Activated T-cell treated with anti-CD3 and anti-CD28 coated beads for 4 hours (primary cell): ENCODE measurements at regions not wholly inside any gene's neighbourhood (a gene's known extent, or its start where the extent isn't known, plus 50 kb on each side); places are given as distances from the start of the nearest gene placed in this dataset.

ENCODE experiments used
- DNase-seq: peaks from one replicate; pipeline ENCODE4 v3.0.0-alpha.2; 2020

GRCh38 chr14:101049511-101049910, 146.0 kb upstream of the RTL1 start:
- no peak for DNase-seq

- DNase-seq = no peak
Measured at GRCh38 chr14:101049942-101050341, 146.4 kb upstream of the RTL1 start.

- DNase-seq = no peak
Measured at GRCh38 chr14:101050901-101051490, 147.5 kb upstream of the RTL1 start.

GRCh38 chr14:101054671-101055070, 151.1 kb upstream of the RTL1 start:
- DNase-seq = no peak

GRCh38 chr14:101055106-101055662, 151.7 kb upstream of the RTL1 start:
- no peak for DNase-seq

GRCh38 chr14:101055776-101056374, 152.4 kb upstream of the RTL1 start:
- no peak for DNase-seq

- DNase-seq = no peak
Measured at GRCh38 chr14:101056446-101056845, 152.9 kb upstream of the RTL1 start.

GRCh38 chr14:101057394-101057793, 153.9 kb upstream of the RTL1 start:
- no peak for DNase-seq

GRCh38 chr14:101058571-101058970, 155.0 kb upstream of the RTL1 start:
- no peak for DNase-seq

GRCh38 chr14:101060171-101060601, 156.7 kb upstream of the RTL1 start:
- no peak for DNase-seq

- DNase-seq = no peak
Measured at GRCh38 chr14:101061411-101062064, 158.0 kb upstream of the RTL1 start.

- DNase-seq = no peak
Measured at GRCh38 chr14:101062065-101062450, 158.5 kb upstream of the RTL1 start.

- DNase-seq = no peak
Measured at GRCh38 chr14:101062601-101063000, 159.1 kb upstream of the RTL1 start.

- DNase-seq = no peak
Measured at GRCh38 chr14:101063121-101063520, 159.6 kb upstream of the RTL1 start.

- DNase-seq = no peak
Measured at GRCh38 chr14:101064121-101064661, 160.7 kb upstream of the RTL1 start.

GRCh38 chr14:101064718-101065117, 161.2 kb upstream of the RTL1 start:
- no peak for DNase-seq

- DNase-seq = no peak
Measured at GRCh38 chr14:101065246-101065645, 161.7 kb upstream of the RTL1 start.

GRCh38 chr14:101065696-101066694, 162.5 kb upstream of the RTL1 start:
- no peak for DNase-seq

- DNase-seq = no peak
Measured at GRCh38 chr14:101066826-101067510, 163.4 kb upstream of the RTL1 start.

- no peak for DNase-seq
Measured at GRCh38 chr14:101068313-101069227, 165.0 kb upstream of the RTL1 start.

GRCh38 chr14:101069228-101069549, 165.7 kb upstream of the RTL1 start:
- no peak for DNase-seq
